ENCODE measurements at regions not wholly inside any gene's neighbourhood (a gene's known extent, or its start where the extent isn't known, plus 50 kb on each side); places are given as distances from the start of the nearest gene placed in this dataset.

- no peak for FAIRE-seq
- CTCF ChIA-PET, result no interaction called here
Measured at GRCh38 chr10:128571745-128572144, 445.5 kb upstream of the MKI67 start.

DNA sequence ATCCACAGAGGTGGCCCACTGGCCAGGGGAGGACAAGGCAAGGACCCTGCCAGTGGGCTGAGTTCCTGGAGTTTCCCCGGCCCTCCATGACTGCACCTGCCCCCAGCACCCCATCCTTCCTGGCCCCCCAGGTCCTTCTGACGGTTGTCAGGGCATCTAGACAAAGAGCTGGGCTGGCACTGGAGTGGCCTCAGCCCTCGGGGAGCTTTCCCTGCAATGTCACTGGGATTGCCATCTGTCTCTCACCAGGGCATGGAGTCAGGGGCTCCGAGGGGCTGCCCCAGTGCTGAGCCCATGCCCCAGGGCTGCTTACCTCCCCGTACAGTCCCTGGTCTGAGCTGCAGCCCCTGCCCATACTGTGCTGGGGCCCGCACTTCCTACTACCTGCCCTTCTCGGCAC, 446.5 kb upstream of the MKI67 start:
- Histone ChIP-seq H3K79me2 (ENCODE audit: control insufficient read depth, insufficient read depth, low read length) (no peaks in the 10 kb centered on the region), H3K4me3 (replicated peaks in 1 of 3; ENCODE audit: insufficient read depth in 1 of 3, low read depth in 1 of 3, low read length in 3 of 3) (no peak overlapping the region), H2AFZ (ENCODE audit: low read depth, low read length) (no peak overlapping the region), H3K27ac (ENCODE audit: insufficient read depth, low read depth, low read length) (no peak overlapping the region), H4K20me1 (replicated peaks; ENCODE audit: control insufficient read depth, extremely low read depth, insufficient read depth, low read length) (no peaks in the 10 kb centered on the region), H3K9me1 (replicated peaks; ENCODE audit: control insufficient read depth, extremely low read depth, insufficient read depth, low read length) (no peaks in the 10 kb centered on the region), H3K4me2 (ENCODE audit: insufficient read depth, low read length) (no peak overlapping the region), H3K9ac (replicated peaks; ENCODE audit: extremely low read depth, insufficient read depth, low read length) (no peak overlapping the region), H3K27me3 (ENCODE audit: control insufficient read depth in 2 of 2, insufficient read depth in 2 of 2, low read length in 2 of 2) (no peaks in the 10 kb centered on the region), H3K9me3 (replicated peaks; ENCODE audit: control insufficient read depth, insufficient read depth, low read length) (no peaks in the 10 kb centered on the region), H3K36me3 (ENCODE audit: control insufficient read depth in 2 of 2, extremely low read depth in 1 of 2, insufficient read depth in 2 of 2, low read length in 2 of 2) (no peaks in the 10 kb centered on the region), H3K4me1 (ENCODE audit: control insufficient read depth, extremely low read depth, insufficient read depth, low read length) (no peaks in the 10 kb centered on the region)
- intact Hi-C loops (cut with micrococcal nuclease), result no loop called here
- no TSS peak for BruUV-seq (replicated peaks)
- TF ChIP-seq JUN (IDR thresholded peaks at IDR 0.05; ENCODE audit: borderline replicate concordance, insufficient read depth, insufficient read length, low read depth) (no peak), FOS (IDR thresholded peaks at IDR 0.05; ENCODE audit: borderline replicate concordance, insufficient read depth, low read length) (no peak), GATA2 (IDR thresholded peaks at IDR 0.05; ENCODE audit: insufficient read depth, insufficient read length, low read depth, low read length) (no peak), CTCF (IDR thresholded peaks at IDR 0.05; ENCODE audit: extremely low read depth in 1 of 2, insufficient read depth in 1 of 2, low read depth in 1 of 2, low read length in 2 of 2) (no peak), MYC (IDR thresholded peaks at IDR 0.05; ENCODE audit: low read depth, low read length) (no peak), POLR2AphosphoS5 (IDR thresholded peaks at IDR 0.05; ENCODE audit: insufficient read depth, low read depth, low read length) (no peak), EZH2 (IDR thresholded peaks at IDR 0.05; ENCODE audit: borderline replicate concordance, low read depth, low read length, severe bottlenecking) (no peak), POLR2A (IDR thresholded peaks at IDR 0.05; ENCODE audit: low read depth, low read length) (no peak)
- TF ChIP-seq, protein P1, sequence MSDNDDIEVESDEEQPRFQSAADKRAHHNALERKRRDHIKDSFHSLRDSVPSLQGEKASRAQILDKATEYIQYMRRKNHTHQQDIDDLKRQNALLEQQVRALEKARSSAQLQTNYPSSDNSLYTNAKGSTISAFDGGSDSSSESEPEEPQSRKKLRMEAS (IDR thresholded peaks at IDR 0.05; ENCODE audit: insufficient read depth, insufficient read length), result no peak
- FAIRE-seq (no peak), DNase-seq (ENCODE audit: low read depth, low spot score) (no peak)
- POLR2A ChIA-PET, result no interaction called here
- CTCF ChIA-PET, result no interaction called here
- dilution Hi-C loops (cut with MboI; ENCODE audit: extremely low pct_ligation_motif_present, low sequenced_read_pairs), result no loop called here

More at GRCh38 chr10:128571745-128572144, 445.5 kb upstream of the MKI67 start:
- H4K20me1 ChIP-seq (replicated peaks; ENCODE audit: control insufficient read depth, extremely low read depth, insufficient read depth, low read length), result no peaks in the 10 kb centered on the region
- no peaks in the 10 kb centered on the region for H3K27me3 ChIP-seq (ENCODE audit: control insufficient read depth in 2 of 2, insufficient read depth in 2 of 2, low read length in 2 of 2)
- no peaks in the 10 kb centered on the region for H3K79me2 ChIP-seq (ENCODE audit: control insufficient read depth, insufficient read depth, low read length)
- dilution Hi-C loops (cut with MboI; ENCODE audit: extremely low pct_ligation_motif_present, low sequenced_read_pairs), result no loop called here
- H3K4me3 ChIP-seq (replicated peaks in 1 of 3; ENCODE audit: insufficient read depth in 1 of 3, low read depth in 1 of 3, low read length in 3 of 3), result no peak overlapping the region
- no peaks in the 10 kb centered on the region for H3K36me3 ChIP-seq (ENCODE audit: control insufficient read depth in 2 of 2, extremely low read depth in 1 of 2, insufficient read depth in 2 of 2, low read length in 2 of 2)
- H2AFZ ChIP-seq (ENCODE audit: low read depth, low read length), result no peak overlapping the region
- DNase-seq (ENCODE audit: low read depth, low spot score), result no peak
- no peak overlapping the region for H3K4me2 ChIP-seq (ENCODE audit: insufficient read depth, low read length)
- BruUV-seq (replicated peaks), result no TSS peak
- H3K9me1 ChIP-seq (replicated peaks; ENCODE audit: control insufficient read depth, extremely low read depth, insufficient read depth, low read length), result no peaks in the 10 kb centered on the region
- no peak overlapping the region for H3K9ac ChIP-seq (replicated peaks; ENCODE audit: extremely low read depth, insufficient read depth, low read length)
- POLR2A ChIA-PET, result no interaction called here
- H3K4me1 ChIP-seq (ENCODE audit: control insufficient read depth, extremely low read depth, insufficient read depth, low read length), result no peaks in the 10 kb centered on the region
- H3K9me3 ChIP-seq (replicated peaks; ENCODE audit: control insufficient read depth, insufficient read depth, low read length), result no peaks in the 10 kb centered on the region
- TF ChIP-seq EZH2 (IDR thresholded peaks at IDR 0.05; ENCODE audit: borderline replicate concordance, low read depth, low read length, severe bottlenecking) (no peak), CTCF (IDR thresholded peaks at IDR 0.05; ENCODE audit: extremely low read depth in 1 of 2, insufficient read depth in 1 of 2, low read depth in 1 of 2, low read length in 2 of 2) (no peak), MYC (IDR thresholded peaks at IDR 0.05; ENCODE audit: low read depth, low read length) (no peak)
- intact Hi-C loops (cut with micrococcal nuclease), result no loop called here
- H3K27ac ChIP-seq (ENCODE audit: insufficient read depth, low read depth, low read length), result no peak overlapping the region
